GM18505 (cell line): ENCODE measurements at regions not wholly inside any gene's neighbourhood (a gene's known extent, or its start where the extent isn't known, plus 50 kb on each side); places are given as distances from the start of the nearest gene placed in this dataset.
A peak's percentile ranks its signal among the peaks of the same experiment; 100 is the strongest.

Experiments used
- ATAC-seq: cut with Tn5 transposase; IDR thresholded peaks from one replicate; pipeline ENCODE4 v1.9.1; 2021; ENCODE audit not compliant: unreplicated experiment
- POLR2A ChIP-seq: IDR thresholded peaks from 4 replicates; pipeline ENCODE4 v1.6.1; 2011; ENCODE audit warnings: borderline replicate concordance; ENCODE audit not compliant: insufficient read depth, insufficient read length; ENCODE audit errors: extremely low read depth

- no peak for TF ChIP-seq POLR2A
- peak; percentile 62 for ATAC-seq
These were observed 86.7 kb downstream of the NCOR2 start for GRCh38 chr12:124480469-124481256.

- TF ChIP-seq POLR2A = no peak
These were observed 87.5 kb downstream of the NCOR2 start for GRCh38 chr12:124479680-124480468.

GRCh38 chr12:124478985-124479645 is 88.3 kb downstream of the NCOR2 start:
- no peak for ATAC-seq
- TF ChIP-seq POLR2A = no peak

More at GRCh38 chr12:124479680-124480468, 87.5 kb downstream of the NCOR2 start:
- peak; percentile 20 for ATAC-seq

- TF ChIP-seq POLR2A = no peak
- no peak for ATAC-seq
These were observed 89.0 kb downstream of the NCOR2 start for GRCh38 chr12:124478416-124478815.

GRCh38 chr12:124477107-124477915 is 90.1 kb downstream of the NCOR2 start:
- TF ChIP-seq POLR2A = no peak
- ATAC-seq = no peak

GRCh38 chr12:124476011-124476400 is 91.4 kb downstream of the NCOR2 start:
- ATAC-seq = no peak
- no peak for TF ChIP-seq POLR2A

GRCh38 chr12:124475295-124476010 is 92.0 kb downstream of the NCOR2 start:
- no peak for ATAC-seq
- TF ChIP-seq POLR2A = no peak

- no peak for ATAC-seq
- TF ChIP-seq POLR2A = no peak
These were observed 92.7 kb downstream of the NCOR2 start for GRCh38 chr12:124474709-124475108.

GRCh38 chr12:124472690-124473279 is 94.6 kb downstream of the NCOR2 start:
- TF ChIP-seq POLR2A = no peak
- ATAC-seq = no peak

GRCh38 chr12:124471828-124472227 is 95.6 kb downstream of the NCOR2 start:
- TF ChIP-seq POLR2A = no peak
- no peak for ATAC-seq

GRCh38 chr12:124470806-124471205 is 96.6 kb downstream of the NCOR2 start:
- TF ChIP-seq POLR2A = no peak
- ATAC-seq = no peak

- no peak for ATAC-seq
These were observed 97.3 kb downstream of the NCOR2 start for GRCh38 chr12:124470139-124470538.

More at GRCh38 chr12:124470139-124470538, 97.3 kb downstream of the NCOR2 start:
- no peak for TF ChIP-seq POLR2A
